WTC11 (cell line): ENCODE measurements at regions not wholly inside any gene's neighbourhood (a gene's known extent, or its start where the extent isn't known, plus 50 kb on each side); places are given as distances from the start of the nearest gene placed in this dataset.
A peak's percentile ranks its signal among the peaks of the same experiment; 100 is the strongest.

Experiments used
- ATAC-seq: fragments of 200-7000 bp; cut with Tn5 transposase; 2 replicates; pipeline ENCODE4 v1.10.0; 2021; ENCODE audit warnings: mild to moderate bottlenecking, moderate library complexity
- CTCF ChIA-PET: fragments of 300-600 bp; sonication (Branson Sonifier 250); formaldehyde crosslinking; loops from one replicate; lab custom pipeline; 2021; ENCODE audit warnings: antibody characterized with exemption; lab: Charles Lee
- POLR2A ChIA-PET: fragments of 350-600 bp; sonication (Branson Sonifier 250); formaldehyde crosslinking; loops from one replicate; lab custom pipeline; 2021; ENCODE audit warnings: antibody characterized with exemption; lab: Charles Lee
- DNase-seq: peaks from one replicate; pipeline ENCODE4 v3.0.0; 2021; ENCODE audit warnings: low spot score
- H3K27ac Mint-ChIP-seq: 2 replicates; pipeline ENCODE4 v1.8.0; 2021; ENCODE audit warnings: mixed read lengths
- H3K27me3 Mint-ChIP-seq: 2 replicates; pipeline ENCODE4 v1.8.0; 2021; ENCODE audit warnings: low read depth, mild to moderate bottlenecking, moderate library complexity, mixed read lengths
- H3K36me3 Mint-ChIP-seq: 2 replicates; pipeline ENCODE4 v1.8.0; 2021; ENCODE audit warnings: mixed read lengths
- H3K4me1 Mint-ChIP-seq: 2 replicates; pipeline ENCODE4 v1.8.0; 2022; ENCODE audit warnings: mixed read lengths
- H3K4me3 Mint-ChIP-seq: 2 replicates; pipeline ENCODE4 v1.8.0; 2021; ENCODE audit warnings: mild to moderate bottlenecking, moderate library complexity, mixed read lengths
- H3K9me3 Mint-ChIP-seq: 2 replicates; pipeline ENCODE4 v1.8.0; 2021; ENCODE audit warnings: mixed read lengths
- FOXJ3 ChIP-seq: sonication (generic); formaldehyde crosslinking; IDR thresholded peaks from 2 replicates; pipeline ENCODE4 v1.9.0; 2021; ENCODE audit warnings: missing genetic modification reagents, mild to moderate bottlenecking, borderline replicate concordance
- FOXP1 ChIP-seq: sonication (generic); formaldehyde crosslinking; IDR thresholded peaks from 2 replicates; pipeline ENCODE4 v1.8.0; 2022; ENCODE audit warnings: missing genetic modification reagents, mild to moderate bottlenecking, moderate library complexity, borderline replicate concordance
- JUN ChIP-seq: sonication (generic); formaldehyde crosslinking; IDR thresholded peaks from 2 replicates; pipeline ENCODE4 v1.8.0; 2023; ENCODE audit warnings: mild to moderate bottlenecking, missing genetic modification reagents
- NR3C1 ChIP-seq: sonication (generic); formaldehyde crosslinking; conservative IDR thresholded peaks from 2 replicates; pipeline ENCODE4 v1.8.1; 2023; ENCODE audit warnings: low read depth, mild to moderate bottlenecking, missing genetic modification reagents
- PRRX2 ChIP-seq: fragments of 250-450 bp; sonication (Bioruptor Pico); IDR thresholded peaks from 2 replicates; pipeline ENCODE4 v1.8.0; 2021; ENCODE audit warnings: mild to moderate bottlenecking
- SP1 ChIP-seq: sonication (generic); formaldehyde crosslinking; conservative IDR thresholded peaks from 2 replicates; pipeline ENCODE4 v1.8.1; 2022; ENCODE audit warnings: missing genetic modification reagents
- USF1 ChIP-seq: sonication (generic); formaldehyde crosslinking; IDR thresholded peaks from 2 replicates; pipeline ENCODE4 v1.8.0; 2022; ENCODE audit warnings: mild to moderate bottlenecking, missing genetic modification reagents
- ZNF263 ChIP-seq: sonication (generic); formaldehyde crosslinking; IDR thresholded peaks from 2 replicates; pipeline ENCODE4 v1.8.1; 2022; ENCODE audit warnings: low read depth, mild to moderate bottlenecking, moderate library complexity, missing genetic modification reagents
- ZNF317 ChIP-seq: sonication (generic); formaldehyde crosslinking; IDR thresholded peaks from 2 replicates; pipeline ENCODE4 v1.8.1; 2023; ENCODE audit warnings: low read depth, mild to moderate bottlenecking, moderate library complexity, missing genetic modification reagents, borderline replicate concordance
- ZNF532 ChIP-seq: fragments of 250-450 bp; sonication (Bioruptor Pico); IDR thresholded peaks from 2 replicates; pipeline ENCODE4 v1.9.0; 2021; ENCODE audit warnings: mild to moderate bottlenecking, borderline replicate concordance
- TF ChIP-seq, protein P1 (sequence below): sonication (generic); formaldehyde crosslinking; IDR thresholded peaks from 2 replicates; pipeline ENCODE4 v1.8.1; 2022; ENCODE audit warnings: missing genetic modification reagents, borderline replicate concordance
- TF ChIP-seq, protein P2 (sequence below): fragments of 200-600 bp; IDR thresholded peaks from 2 replicates; pipeline ENCODE4 v1.8.0; 2022; ENCODE audit warnings: antibody characterized with exemption
- TF ChIP-seq, protein P3 (sequence below): fragments of 250-450 bp; sonication (Bioruptor Pico); conservative IDR thresholded peaks from 2 replicates; pipeline ENCODE4 v1.9.0; 2021; ENCODE audit warnings: mild to moderate bottlenecking
- TF ChIP-seq, protein P4 (sequence below): sonication (generic); formaldehyde crosslinking; conservative IDR thresholded peaks from 2 replicates; pipeline ENCODE4 v1.8.1; 2022; ENCODE audit warnings: mild to moderate bottlenecking, missing genetic modification reagents

- no peak for TF ChIP-seq ZNF263 (CRISPR knock-in tag)
- TF ChIP-seq ZNF532 (CRISPR knock-in tag) = no peak
- TF ChIP-seq, all 79 proteins: peak for 0
- Mint-ChIP-seq H3K27me3 (no peaks in the 10 kb centered on the region), H3K27ac (no peak overlapping the region), H3K9me3 (no peaks in the 10 kb centered on the region), H3K4me1 (no peaks in the 10 kb centered on the region), H3K4me3 (no peak overlapping the region), H3K36me3 (no peaks in the 10 kb centered on the region)
- no peak for DNase-seq
- ChIA-PET POLR2A (no interaction called here), CTCF (interaction anchor here (1.0 kb wide), 1 partner anchor 11 kb away, joined by 4 read pairs; no protein-coding TSS in a partner anchor)
- no peak for ATAC-seq
Measured at GRCh38 chr13:44887515-44887914, 101.8 kb downstream of the NUFIP1 start.

DNA sequence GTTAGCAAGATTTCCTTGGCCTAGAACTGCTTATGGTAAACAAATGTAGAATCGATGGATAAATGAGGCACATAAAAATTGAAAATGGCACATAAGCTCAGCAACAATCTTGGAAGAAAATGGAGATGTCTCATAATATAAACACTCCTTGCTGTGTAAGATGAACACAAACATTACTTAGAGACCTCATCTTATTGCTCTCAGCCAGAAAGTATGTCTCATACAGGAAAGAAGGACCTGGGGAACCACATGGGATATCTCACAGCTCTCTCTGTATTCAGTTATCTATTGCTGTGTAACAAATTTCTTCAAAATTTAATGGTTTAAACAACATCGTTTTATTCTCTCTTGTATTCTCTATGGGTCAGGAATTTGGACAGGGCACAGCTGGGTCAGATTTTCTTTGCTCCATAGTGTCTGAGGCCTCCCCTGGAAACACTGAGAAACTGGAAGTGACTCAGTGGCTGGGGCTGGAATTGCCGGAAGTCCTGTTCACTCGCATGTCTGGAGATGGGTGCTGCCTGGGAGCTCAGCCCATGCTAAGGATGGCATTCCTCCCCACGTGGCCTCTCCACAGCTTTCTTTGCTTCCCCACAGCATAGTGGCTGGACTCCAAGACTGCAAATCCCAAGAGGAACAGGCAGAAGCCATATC is 105.1 kb downstream of the NUFIP1 start:
- H3K9me3 Mint-ChIP-seq = no peaks in the 10 kb centered on the region
- no peak overlapping the region for H3K27ac Mint-ChIP-seq
- TF ChIP-seq, protein P1, sequence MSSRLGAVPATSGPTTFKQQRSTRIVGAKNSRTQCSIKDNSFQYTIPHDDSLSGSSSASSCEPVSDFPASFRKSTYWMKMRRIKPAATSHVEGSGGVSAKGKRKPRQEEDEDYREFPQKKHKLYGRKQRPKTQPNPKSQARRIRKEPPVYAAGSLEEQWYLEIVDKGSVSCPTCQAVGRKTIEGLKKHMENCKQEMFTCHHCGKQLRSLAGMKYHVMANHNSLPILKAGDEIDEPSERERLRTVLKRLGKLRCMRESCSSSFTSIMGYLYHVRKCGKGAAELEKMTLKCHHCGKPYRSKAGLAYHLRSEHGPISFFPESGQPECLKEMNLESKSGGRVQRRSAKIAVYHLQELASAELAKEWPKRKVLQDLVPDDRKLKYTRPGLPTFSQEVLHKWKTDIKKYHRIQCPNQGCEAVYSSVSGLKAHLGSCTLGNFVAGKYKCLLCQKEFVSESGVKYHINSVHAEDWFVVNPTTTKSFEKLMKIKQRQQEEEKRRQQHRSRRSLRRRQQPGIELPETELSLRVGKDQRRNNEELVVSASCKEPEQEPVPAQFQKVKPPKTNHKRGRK = no peak
- ChIA-PET CTCF (interaction anchor here (1.6 kb wide), 1 partner anchor 400 kb away, joined by 5 read pairs; no protein-coding TSS in a partner anchor), POLR2A (no interaction called here)
- ATAC-seq = no peak
- no peaks in the 10 kb centered on the region for H3K4me1 Mint-ChIP-seq
- DNase-seq = no peak
- no peak overlapping the region for H3K4me3 Mint-ChIP-seq
- no peaks in the 10 kb centered on the region for H3K36me3 Mint-ChIP-seq
- H3K27me3 Mint-ChIP-seq = no peaks in the 10 kb centered on the region; the same call in 1 of the 2 replicates

GRCh38 chr13:44879452-44880058 is 109.7 kb downstream of the NUFIP1 start:
- Mint-ChIP-seq H3K4me1 (no peaks in the 10 kb centered on the region), H3K36me3 (peaks cover 6% of the 10 kb centered on the region), H3K27ac (no peak overlapping the region), H3K4me3 (no peak overlapping the region), H3K9me3 (peaks cover 7% of the 10 kb centered on the region), H3K27me3 (no peaks in the 10 kb centered on the region; the same call in 1 of the 2 replicates)
- CTCF ChIA-PET = no interaction called here
- TF ChIP-seq USF1 (CRISPR knock-in tag) (no peak), JUN (no peak), PRRX2 (CRISPR knock-in tag) (0 out of 2 replicates have a peak, but pooled peaks have one; percentile 49), FOXJ3 (CRISPR knock-in tag) (no peak), SP1 (CRISPR knock-in tag) (no peak), NR3C1 (no peak)
- DNase-seq (no peak), ATAC-seq (no peak)
- POLR2A ChIA-PET = interaction anchor here (0.6 kb wide), 1 partner anchor 803 kb away, joined by 4 read pairs; no protein-coding TSS in a partner anchor

- no peaks in the 10 kb centered on the region; the same call in 1 of the 2 replicates for H3K27me3 Mint-ChIP-seq
- ATAC-seq (peak; percentile 97), DNase-seq (peak; percentile 90)
- peaks cover 7% of the 10 kb centered on the region for H3K9me3 Mint-ChIP-seq
- CTCF ChIA-PET = interaction anchor here (0.5 to 1.6 kb wide), 13 partner anchors 9 to 667 kb away, joined by 3 to 5 read pairs (median 3); no protein-coding TSS in a partner anchor
- H3K4me3 Mint-ChIP-seq = no peak overlapping the region
- POLR2A ChIA-PET = interaction anchor here (1.1 kb wide), 1 partner anchor 440 kb away, joined by 3 read pairs; no protein-coding TSS in a partner anchor
- H3K4me1 Mint-ChIP-seq = no peaks in the 10 kb centered on the region
- no peak overlapping the region for H3K27ac Mint-ChIP-seq
- peaks cover 6% of the 10 kb centered on the region for H3K36me3 Mint-ChIP-seq
- TF ChIP-seq, protein P2, sequence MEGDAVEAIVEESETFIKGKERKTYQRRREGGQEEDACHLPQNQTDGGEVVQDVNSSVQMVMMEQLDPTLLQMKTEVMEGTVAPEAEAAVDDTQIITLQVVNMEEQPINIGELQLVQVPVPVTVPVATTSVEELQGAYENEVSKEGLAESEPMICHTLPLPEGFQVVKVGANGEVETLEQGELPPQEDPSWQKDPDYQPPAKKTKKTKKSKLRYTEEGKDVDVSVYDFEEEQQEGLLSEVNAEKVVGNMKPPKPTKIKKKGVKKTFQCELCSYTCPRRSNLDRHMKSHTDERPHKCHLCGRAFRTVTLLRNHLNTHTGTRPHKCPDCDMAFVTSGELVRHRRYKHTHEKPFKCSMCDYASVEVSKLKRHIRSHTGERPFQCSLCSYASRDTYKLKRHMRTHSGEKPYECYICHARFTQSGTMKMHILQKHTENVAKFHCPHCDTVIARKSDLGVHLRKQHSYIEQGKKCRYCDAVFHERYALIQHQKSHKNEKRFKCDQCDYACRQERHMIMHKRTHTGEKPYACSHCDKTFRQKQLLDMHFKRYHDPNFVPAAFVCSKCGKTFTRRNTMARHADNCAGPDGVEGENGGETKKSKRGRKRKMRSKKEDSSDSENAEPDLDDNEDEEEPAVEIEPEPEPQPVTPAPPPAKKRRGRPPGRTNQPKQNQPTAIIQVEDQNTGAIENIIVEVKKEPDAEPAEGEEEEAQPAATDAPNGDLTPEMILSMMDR = peak; percentile 91
- TF ChIP-seq FOXP1 (peak; percentile 14; the same call in 1 of the 2 replicates), ZNF317 (CRISPR knock-in tag) (no peak)
- TF ChIP-seq, protein P3, sequence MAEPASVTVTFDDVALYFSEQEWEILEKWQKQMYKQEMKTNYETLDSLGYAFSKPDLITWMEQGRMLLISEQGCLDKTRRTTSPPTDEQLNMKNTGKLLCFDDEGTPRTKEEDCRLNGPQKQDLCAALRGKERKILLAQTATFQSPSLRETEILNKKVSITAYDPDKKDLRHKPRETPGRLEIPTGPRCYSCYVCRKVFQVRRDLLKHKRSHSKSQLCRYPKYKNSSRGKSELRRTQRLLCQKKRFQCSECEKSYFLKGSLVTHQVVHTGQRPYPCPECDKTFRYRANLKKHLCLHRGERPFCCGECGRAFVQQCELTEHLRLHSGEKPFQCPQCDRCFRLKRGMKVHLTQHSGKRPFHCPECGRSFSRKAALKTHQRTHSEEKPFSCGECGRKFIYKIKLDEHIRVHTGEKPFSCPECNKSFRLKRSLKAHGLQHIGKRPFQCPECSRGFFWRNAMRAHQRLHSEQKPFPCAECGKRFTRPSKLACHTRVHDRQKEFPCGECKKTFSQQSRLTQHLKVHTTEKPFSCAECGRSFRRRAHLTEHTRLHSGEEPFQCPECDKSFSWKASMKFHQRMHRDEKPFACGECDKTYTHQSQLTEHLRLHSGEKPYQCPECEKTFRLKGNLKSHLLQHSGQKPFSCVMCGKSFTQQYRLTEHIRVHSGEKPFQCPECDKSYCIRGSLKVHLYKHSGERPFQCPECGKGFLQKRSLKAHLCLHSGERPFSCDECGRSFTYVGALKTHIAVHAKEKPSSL (CRISPR knock-in tag) = no peak
- TF ChIP-seq, protein P4, sequence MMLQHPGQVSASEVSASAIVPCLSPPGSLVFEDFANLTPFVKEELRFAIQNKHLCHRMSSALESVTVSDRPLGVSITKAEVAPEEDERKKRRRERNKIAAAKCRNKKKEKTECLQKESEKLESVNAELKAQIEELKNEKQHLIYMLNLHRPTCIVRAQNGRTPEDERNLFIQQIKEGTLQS (CRISPR knock-in tag) = no peak
Measured at GRCh38 chr13:44876782-44877324, 112.4 kb downstream of the NUFIP1 start.
